Erythroblast (primary cell): ENCODE measurements at regions not wholly inside any gene's neighbourhood (a gene's known extent, or its start where the extent isn't known, plus 50 kb on each side); places are given as distances from the start of the nearest gene placed in this dataset.

Experiments used
- GATA1 ChIP-seq: IDR thresholded peaks from 2 replicates; pipeline ENCODE4 v1.6.1; 2011; ENCODE audit warnings: low read depth, mild to moderate bottlenecking, control low read depth, low read length, moderate library complexity
- POLR2A ChIP-seq: IDR thresholded peaks from 2 replicates; pipeline ENCODE4 v1.6.1; 2011; ENCODE audit warnings: mild to moderate bottlenecking, low read length

- TF ChIP-seq POLR2A, result no peak
- no peak for TF ChIP-seq GATA1
Measured at GRCh38 chr18:47615043-47615442, 315.4 kb downstream of the SMAD2 start.
